RWPE2 (cell line): ENCODE measurements at regions not wholly inside any gene's neighbourhood (a gene's known extent, or its start where the extent isn't known, plus 50 kb on each side); places are given as distances from the start of the nearest gene placed in this dataset.
"Not testable (repeated sequence)": the region's sequence is repeated elsewhere in the genome, so short reads cannot be mapped to it uniquely, and the experiment has no call there.

Experiments
- ATAC-seq: fragments of 200-7000 bp; cut with Tn5 transposase; 3 replicates; pipeline ENCODE4 v1.9.1; 2021; ENCODE audit warnings: low read depth
- DNase-seq: peaks from one replicate; pipeline ENCODE4 v3.0.0-alpha.2; 2020; ENCODE audit warnings: low spot score
- H3K27ac ChIP-seq: fragments of 450-650 bp; 2 replicates; pipeline ENCODE4 v1.5.1; 2017; ENCODE audit warnings: mild to moderate bottlenecking; ENCODE audit not compliant: poor library complexity, severe bottlenecking
- H3K27me3 ChIP-seq: fragments of 250-450 bp; sonication (Bioruptor Pico); 2 replicates; pipeline ENCODE4 v1.5.1; 2021; ENCODE audit warnings: mild to moderate bottlenecking, moderate library complexity; ENCODE audit not compliant: insufficient read depth, poor library complexity, severe bottlenecking
- H3K36me3 ChIP-seq: fragments of 250-450 bp; sonication (Bioruptor Pico); 2 replicates; pipeline ENCODE4 v1.5.1; 2020; ENCODE audit warnings: low read depth, mild to moderate bottlenecking, moderate library complexity
- H3K4me1 ChIP-seq: fragments of 250-450 bp; sonication (Bioruptor Pico); 2 replicates; pipeline ENCODE4 v1.5.1; 2021; ENCODE audit warnings: mild to moderate bottlenecking, moderate library complexity; ENCODE audit not compliant: insufficient read depth, poor library complexity, severe bottlenecking
- H3K4me3 ChIP-seq: fragments of 250-450 bp; sonication (Bioruptor Pico); 2 replicates; pipeline ENCODE4 v1.5.1; 2021; ENCODE audit warnings: mild to moderate bottlenecking, moderate library complexity; ENCODE audit not compliant: severe bottlenecking
- H3K9me3 ChIP-seq: fragments of 250-450 bp; sonication (Bioruptor Pico); 2 replicates; pipeline ENCODE4 v1.5.1; 2021; ENCODE audit warnings: mild to moderate bottlenecking, moderate library complexity; ENCODE audit not compliant: severe bottlenecking

DNA sequence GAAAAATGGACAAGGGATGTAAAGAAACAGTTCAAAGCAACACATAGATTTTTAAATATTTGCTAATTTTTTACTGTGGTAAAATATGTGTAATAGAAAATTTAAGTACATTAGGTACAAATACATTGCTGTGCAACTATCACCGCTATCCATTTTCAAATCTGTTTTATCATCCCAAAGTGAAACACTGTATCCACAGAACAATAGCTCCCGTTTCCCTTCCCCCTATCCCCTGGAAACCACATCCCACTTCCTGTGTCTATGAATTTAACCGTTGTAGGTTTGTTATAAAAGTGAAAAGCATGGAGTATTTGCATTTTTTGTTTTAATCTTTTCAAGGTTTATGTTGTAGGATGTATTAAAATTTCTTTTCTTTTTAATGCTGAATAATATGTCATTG, 152.9 kb upstream of the HSFY1 start:
- ATAC-seq: not testable (repeated sequence)

DNA sequence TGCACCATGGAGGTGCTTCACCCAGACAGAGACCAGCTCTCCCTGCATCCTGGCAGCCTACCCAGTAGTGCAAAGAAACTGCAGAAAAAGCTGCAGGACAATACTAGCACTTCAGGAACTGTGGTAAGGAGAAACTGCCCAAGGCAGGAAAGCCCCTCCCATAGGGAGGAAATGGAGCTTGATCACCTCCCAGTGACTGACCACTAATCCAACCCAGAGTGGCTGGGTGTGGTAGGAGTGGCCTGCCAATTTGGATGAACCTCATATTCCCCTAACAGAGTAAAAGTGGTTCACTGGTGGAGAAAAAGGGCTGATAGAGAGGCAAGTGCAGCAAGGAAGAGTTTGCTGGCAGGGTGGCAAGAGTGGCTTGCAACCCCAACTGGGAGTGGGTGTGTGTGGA, 125.7 kb upstream of the HSFY1 start:
- DNase-seq, ATAC-seq, H3K9me3 ChIP-seq, H3K27ac ChIP-seq, H3K4me3 ChIP-seq, H3K27me3 ChIP-seq, H3K36me3 ChIP-seq, H3K4me1 ChIP-seq: not testable (repeated sequence)

More for the DNA sequence above, 152.9 kb upstream of the HSFY1 start:
- not testable (repeated sequence) for H3K4me1 ChIP-seq, H3K27me3 ChIP-seq, H3K4me3 ChIP-seq, DNase-seq, H3K9me3 ChIP-seq, H3K36me3 ChIP-seq, H3K27ac ChIP-seq

DNA sequence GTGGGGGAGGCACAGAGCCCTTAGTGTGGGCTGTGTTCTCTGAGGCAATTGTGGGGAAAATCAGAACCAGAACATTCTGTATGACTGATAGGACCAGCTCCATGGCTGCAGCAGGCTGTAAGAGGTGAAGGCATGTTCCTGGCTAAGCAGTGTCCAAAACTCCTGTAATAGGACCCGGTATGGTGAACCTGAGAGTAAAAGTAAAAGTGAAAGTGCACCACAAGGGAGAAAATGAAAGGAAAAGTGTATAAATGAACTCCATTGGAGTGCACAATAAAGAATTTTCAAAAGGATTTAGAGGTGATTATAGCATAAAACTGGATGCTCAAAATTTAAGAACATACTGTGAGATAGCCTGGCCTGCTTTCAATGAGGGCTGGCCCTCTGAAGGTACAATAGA, 125.1 kb upstream of the HSFY1 start:
- not testable (repeated sequence) for H3K9me3 ChIP-seq

DNA sequence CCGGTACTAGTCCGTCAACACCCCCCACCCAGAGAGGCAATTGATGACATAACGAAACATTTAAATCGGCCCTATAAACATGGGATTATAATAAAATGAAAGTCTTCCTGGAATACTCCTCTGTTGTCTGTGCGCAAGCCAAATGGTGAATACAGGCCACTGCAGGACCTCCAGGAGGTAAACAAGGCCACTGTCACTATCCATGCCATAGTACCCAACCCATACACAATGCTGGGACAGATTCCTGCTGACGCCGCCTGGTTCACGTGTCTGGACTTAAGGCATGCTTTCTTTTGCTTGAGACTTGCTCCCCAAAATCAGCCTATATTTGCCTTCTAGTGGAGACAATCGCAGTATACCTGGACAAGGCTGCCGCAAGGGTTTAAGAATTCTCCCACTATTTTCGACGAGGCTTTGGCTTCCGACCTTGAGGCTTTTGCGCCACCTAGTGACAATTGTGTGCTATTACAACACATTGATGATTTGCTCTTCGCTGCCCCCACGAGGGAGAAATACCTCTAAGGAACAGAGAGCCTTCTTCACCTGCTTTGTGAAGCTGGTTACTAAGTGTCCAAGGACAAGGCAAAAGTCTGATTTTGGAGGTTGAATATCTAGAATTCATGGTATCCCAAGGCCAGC, 122.4 kb upstream of the HSFY1 start:
- H3K27ac ChIP-seq, DNase-seq, H3K4me3 ChIP-seq, H3K36me3 ChIP-seq, H3K27me3 ChIP-seq, H3K4me1 ChIP-seq, H3K9me3 ChIP-seq: not testable (repeated sequence)
- ATAC-seq: peak; percentile 63

More for the DNA sequence above, 125.1 kb upstream of the HSFY1 start:
- not testable (repeated sequence) for H3K4me3 ChIP-seq, H3K4me1 ChIP-seq, DNase-seq, H3K27me3 ChIP-seq, H3K27ac ChIP-seq, ATAC-seq, H3K36me3 ChIP-seq

DNA sequence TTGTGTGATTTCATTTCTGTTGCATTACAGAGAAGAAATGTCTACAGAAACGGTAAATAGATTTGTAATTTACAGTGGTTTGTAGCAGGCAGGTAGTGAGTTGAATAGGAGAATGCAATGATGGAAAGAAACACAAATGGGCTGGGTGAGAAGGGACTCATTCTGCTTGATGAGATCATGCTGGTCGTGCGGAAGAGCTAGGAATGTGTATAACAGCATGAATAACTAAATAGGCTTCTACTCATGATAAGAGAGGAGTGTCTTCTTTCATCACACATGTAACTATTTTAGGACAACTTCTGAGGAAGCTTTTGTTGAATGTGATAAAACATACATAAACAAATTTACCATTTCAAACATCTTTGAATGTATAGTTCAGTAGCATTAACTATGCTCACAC, 113.0 kb upstream of the HSFY1 start:
- DNase-seq, H3K27me3 ChIP-seq, H3K9me3 ChIP-seq, H3K36me3 ChIP-seq, H3K4me1 ChIP-seq, H3K4me3 ChIP-seq, ATAC-seq, H3K27ac ChIP-seq: not testable (repeated sequence)

DNA sequence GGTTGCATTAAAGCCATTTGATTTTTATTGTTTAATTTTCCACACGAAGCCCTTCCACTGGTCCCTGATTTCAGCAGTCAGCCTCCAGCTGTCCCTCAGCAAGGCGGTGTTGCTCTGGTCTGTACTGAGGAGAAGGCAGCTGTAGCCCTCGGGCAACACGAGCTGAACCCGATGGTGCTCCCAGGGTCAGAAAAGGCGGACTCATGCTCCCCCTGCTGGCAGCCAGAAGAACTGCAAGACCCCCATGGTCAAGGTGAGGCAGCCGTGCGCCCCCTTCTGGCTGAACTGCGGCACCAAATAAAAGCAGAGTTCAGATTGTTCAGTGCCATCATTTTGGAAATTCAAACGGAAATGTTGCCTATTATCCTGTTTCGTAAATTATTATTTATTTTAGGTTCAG, 100.7 kb upstream of the HSFY1 start:
- H3K9me3 ChIP-seq, H3K27me3 ChIP-seq, H3K4me1 ChIP-seq, DNase-seq, H3K27ac ChIP-seq, H3K4me3 ChIP-seq, H3K36me3 ChIP-seq: not testable (repeated sequence)
- peak; percentile 52; the same call in 2 of the 3 replicates for ATAC-seq

DNA sequence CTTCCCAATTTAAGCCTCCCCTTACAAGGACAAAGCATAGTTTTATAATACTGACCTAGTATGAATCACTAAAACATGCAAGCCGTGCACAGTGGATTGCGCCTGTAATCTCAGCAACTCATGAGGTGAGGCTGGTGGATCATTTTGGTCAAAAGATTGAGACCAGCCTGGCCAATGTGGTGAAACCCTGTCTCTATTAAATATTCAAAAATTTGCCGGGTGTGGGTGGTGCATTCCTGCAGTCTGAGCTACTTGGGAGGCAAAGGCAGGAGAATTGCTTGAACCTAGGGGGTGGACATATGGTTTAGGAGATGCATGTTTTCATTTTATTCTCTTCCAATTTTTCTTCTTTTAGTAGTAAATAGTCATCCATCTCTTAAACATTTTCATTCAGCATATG, 93.7 kb upstream of the HSFY1 start:
- H3K4me1 ChIP-seq, H3K27ac ChIP-seq, ATAC-seq, H3K36me3 ChIP-seq, H3K9me3 ChIP-seq, H3K4me3 ChIP-seq, H3K27me3 ChIP-seq, DNase-seq: not testable (repeated sequence)

DNA sequence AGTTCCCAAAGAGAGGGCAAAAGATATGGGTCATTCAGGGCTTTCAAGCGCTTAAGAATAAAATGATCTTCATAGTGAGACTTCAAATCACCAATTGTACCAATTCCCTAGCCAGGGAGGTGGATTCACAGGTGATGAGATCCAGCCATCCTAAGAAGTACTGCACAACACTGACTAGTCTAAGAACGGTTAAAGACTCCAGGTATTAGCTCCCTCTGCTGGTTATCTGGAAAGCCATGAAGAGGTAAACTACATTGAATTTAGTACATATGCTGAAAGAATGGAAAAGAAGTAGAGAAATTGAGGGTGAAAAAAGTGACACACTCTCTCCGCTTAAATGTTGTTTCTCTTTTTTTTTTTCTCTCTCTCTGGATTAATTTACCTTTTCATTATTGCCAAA, 87.4 kb upstream of the HSFY1 start:
- H3K27me3 ChIP-seq, H3K36me3 ChIP-seq, H3K4me3 ChIP-seq, H3K9me3 ChIP-seq, DNase-seq, H3K4me1 ChIP-seq, H3K27ac ChIP-seq: not testable (repeated sequence)
- 0 out of 3 replicates have a peak, but pooled peaks have one; percentile 44 for ATAC-seq

DNA sequence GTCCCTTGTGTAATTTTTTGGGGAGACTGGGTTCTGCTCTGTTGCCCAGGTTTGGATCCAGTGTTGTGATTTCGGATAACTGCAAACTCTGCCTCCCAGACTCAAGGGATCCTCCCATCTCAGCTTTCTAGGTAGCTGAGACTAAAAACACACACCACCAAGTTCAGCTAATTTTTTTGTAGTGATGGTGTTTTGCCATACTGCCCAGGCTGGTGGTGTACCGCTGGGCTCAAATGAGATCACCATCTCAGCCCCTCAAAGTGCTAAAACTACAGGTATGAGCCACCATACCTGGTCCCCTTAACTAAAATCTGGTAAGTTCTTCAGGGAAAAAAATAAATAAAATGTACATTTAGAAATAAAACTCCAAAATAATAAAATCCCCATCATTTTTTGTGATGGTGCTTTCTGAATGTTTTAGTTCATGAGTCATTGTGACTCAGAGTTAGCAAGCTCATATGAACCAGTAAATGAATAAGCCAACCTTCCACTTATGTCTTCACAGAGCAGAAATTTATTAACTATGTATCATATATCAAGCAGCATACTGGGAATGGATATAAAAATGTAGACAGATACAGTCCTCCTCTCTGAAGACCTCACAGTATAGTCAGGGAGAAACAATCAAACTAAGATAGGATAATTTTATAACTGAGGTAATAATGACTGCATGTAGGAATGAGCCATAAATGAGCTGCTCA, 85.2 kb upstream of the HSFY1 start:
- peak; percentile 95 for ATAC-seq
- DNase-seq, H3K4me1 ChIP-seq, H3K9me3 ChIP-seq, H3K4me3 ChIP-seq, H3K27ac ChIP-seq, H3K36me3 ChIP-seq, H3K27me3 ChIP-seq: not testable (repeated sequence)

DNA sequence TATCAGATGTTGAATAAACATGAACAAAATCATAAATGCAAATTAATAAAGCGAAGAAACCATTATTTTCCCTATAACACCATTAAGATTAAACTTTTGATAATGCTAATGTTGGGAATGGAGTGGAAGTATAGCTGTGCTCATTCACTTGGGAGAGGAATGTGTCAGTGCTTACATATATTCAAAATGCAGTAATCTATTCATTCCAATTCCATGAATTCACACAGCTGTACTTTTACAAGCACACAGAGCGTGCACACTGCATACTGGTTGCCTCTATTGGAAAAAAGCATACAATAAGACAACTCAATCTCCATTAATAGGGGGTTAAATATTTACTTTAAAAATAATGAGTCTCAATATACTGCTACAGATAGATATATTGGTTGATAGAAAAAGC, 81.7 kb upstream of the HSFY1 start:
- not testable (repeated sequence) for DNase-seq, H3K4me3 ChIP-seq, H3K9me3 ChIP-seq, H3K36me3 ChIP-seq, H3K27ac ChIP-seq, H3K4me1 ChIP-seq, H3K27me3 ChIP-seq, ATAC-seq

DNA sequence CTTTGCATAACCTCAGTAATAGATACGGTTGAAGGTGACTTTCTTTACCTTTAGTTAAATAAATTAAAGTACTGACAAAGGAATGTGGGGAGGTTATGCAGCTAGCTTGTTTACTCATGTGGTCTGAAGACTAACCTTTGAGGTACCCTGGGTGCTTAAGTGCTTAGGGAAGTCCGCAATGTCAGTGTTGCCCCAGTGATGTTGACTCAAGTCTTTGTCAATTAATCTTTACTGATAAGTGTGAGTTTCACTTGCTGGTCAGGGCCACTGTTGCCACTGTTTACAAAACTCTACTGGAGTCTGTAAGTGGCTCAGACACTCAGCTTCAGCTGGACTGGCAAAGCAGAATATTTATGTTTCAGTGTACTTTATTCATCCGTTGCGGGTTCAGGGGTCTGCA, 79.9 kb upstream of the HSFY1 start:
- not testable (repeated sequence) for H3K4me1 ChIP-seq, H3K27ac ChIP-seq, DNase-seq, ATAC-seq, H3K4me3 ChIP-seq, H3K9me3 ChIP-seq, H3K36me3 ChIP-seq, H3K27me3 ChIP-seq

DNA sequence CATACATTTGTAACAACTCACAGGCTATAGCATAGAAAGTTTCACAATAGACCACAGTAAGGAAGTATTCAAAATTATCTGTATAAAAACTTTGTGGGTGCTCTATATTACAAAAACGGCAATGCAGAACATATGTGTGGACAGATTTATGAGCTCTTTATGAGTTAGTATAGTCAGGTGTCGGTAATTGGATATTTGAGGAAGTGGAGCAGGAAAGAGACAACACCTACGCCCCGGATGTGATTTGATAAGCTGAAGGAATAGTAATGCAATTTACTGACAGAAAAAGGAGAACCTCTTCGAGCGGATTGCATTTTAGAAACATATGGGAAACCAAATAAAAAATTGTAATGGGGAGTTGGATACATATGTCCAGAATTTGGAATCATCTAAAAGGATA, 63.2 kb upstream of the HSFY1 start:
- H3K9me3 ChIP-seq, H3K36me3 ChIP-seq, H3K27ac ChIP-seq, H3K27me3 ChIP-seq, DNase-seq, H3K4me1 ChIP-seq, H3K4me3 ChIP-seq, ATAC-seq: not testable (repeated sequence)
